Esophagus muscularis mucosa (tissue), 4 donors: ENCODE measurements at regions not wholly inside any gene's neighbourhood (a gene's known extent, or its start where the extent isn't known, plus 50 kb on each side); places are given as distances from the start of the nearest gene placed in this dataset.
"Not testable (repeated sequence)": the region's sequence is repeated elsewhere in the genome, so short reads cannot be mapped to it uniquely, and the experiment has no call there.

Experiments used
- DNase-seq: peaks from one replicate; pipeline ENCODE4 v3.0.0-alpha.2; 2017; ENCODE audit errors: extremely low spot score
- H3K27ac ChIP-seq, 4 donors: fragments of 200-600 bp; sonication (generic); replicated peaks in 1 of 4; 1 replicate in 3 of 4; 2 replicates in 1 of 4; pipeline ENCODE4 v1.5.1; 2016 to 2019; ENCODE audit warnings: mild to moderate bottlenecking in 1 of 4
- H3K27me3 ChIP-seq, 4 donors: fragments of 200-600 bp; sonication (generic); one replicate each; pipeline versions ENCODE4 v1.5.1 to v1.6.0; 2016 to 2019
- H3K36me3 ChIP-seq, 4 donors: fragments of 200-600 bp; sonication (generic); one replicate each; pipeline ENCODE4 v1.5.1; 2016 to 2019
- H3K4me1 ChIP-seq, 4 donors: fragments of 200-600 bp; sonication (generic); one replicate each; pipeline ENCODE4 v1.5.1; 2016 to 2019
- H3K4me3 ChIP-seq, 4 donors: fragments of 200-600 bp; sonication (generic); 1 replicate in 2 of 4; 2 replicates in 2 of 4; pipeline ENCODE4 v1.5.1; 2016 to 2019; ENCODE audit warnings: mild to moderate bottlenecking in 4 of 4, moderate library complexity in 1 of 4
- H3K9me3 ChIP-seq, 4 donors: fragments of 200-600 bp; sonication (generic); 1 replicate in 3 of 4; 2 replicates in 1 of 4; pipeline ENCODE4 v1.5.1; 2016 to 2019
- EP300 ChIP-seq: sonication (generic); formaldehyde crosslinking; IDR thresholded peaks from one replicate; pipeline ENCODE4 v1.6.1; 2017; ENCODE audit warnings: antibody characterized with exemption
- POLR2A ChIP-seq: fragments of 450-650 bp; IDR thresholded peaks from one replicate; pipeline ENCODE4 v1.6.1; 2017; ENCODE audit warnings: antibody characterized with exemption, moderate library complexity, mild to moderate bottlenecking, low read depth
- POLR2AphosphoS5 ChIP-seq, 2 donors: sonication (generic); formaldehyde crosslinking; IDR thresholded peaks; one replicate each; pipeline ENCODE4 v1.6.1; 2017; ENCODE audit warnings: antibody characterized with exemption in 2 of 2
- WGBS: methylation state at CpG from one replicate; pipeline ENCODE4 v1.1.5; 2018; 5-methylcytosine and 5-hydroxymethylcytosine counted together
- intact Hi-C: fragments of 100-400 bp; cut with DNase I; formaldehyde crosslinking; loops from one replicate; pipeline ENCODE4 v1.15.1; 2023
- TF ChIP-seq, protein P1 (sequence below), 3 experiments: fragments of 200-600 bp in 2 of 3; fragments of 450-650 bp in 1 of 3; sonication (generic) in 2 of 3; IDR thresholded peaks; one replicate each; pipeline ENCODE4 v1.5.1; 2017 to 2019; ENCODE audit warnings: antibody characterized with exemption in 3 of 3, mild to moderate bottlenecking in 2 of 3, moderate library complexity in 1 of 3

DNA sequence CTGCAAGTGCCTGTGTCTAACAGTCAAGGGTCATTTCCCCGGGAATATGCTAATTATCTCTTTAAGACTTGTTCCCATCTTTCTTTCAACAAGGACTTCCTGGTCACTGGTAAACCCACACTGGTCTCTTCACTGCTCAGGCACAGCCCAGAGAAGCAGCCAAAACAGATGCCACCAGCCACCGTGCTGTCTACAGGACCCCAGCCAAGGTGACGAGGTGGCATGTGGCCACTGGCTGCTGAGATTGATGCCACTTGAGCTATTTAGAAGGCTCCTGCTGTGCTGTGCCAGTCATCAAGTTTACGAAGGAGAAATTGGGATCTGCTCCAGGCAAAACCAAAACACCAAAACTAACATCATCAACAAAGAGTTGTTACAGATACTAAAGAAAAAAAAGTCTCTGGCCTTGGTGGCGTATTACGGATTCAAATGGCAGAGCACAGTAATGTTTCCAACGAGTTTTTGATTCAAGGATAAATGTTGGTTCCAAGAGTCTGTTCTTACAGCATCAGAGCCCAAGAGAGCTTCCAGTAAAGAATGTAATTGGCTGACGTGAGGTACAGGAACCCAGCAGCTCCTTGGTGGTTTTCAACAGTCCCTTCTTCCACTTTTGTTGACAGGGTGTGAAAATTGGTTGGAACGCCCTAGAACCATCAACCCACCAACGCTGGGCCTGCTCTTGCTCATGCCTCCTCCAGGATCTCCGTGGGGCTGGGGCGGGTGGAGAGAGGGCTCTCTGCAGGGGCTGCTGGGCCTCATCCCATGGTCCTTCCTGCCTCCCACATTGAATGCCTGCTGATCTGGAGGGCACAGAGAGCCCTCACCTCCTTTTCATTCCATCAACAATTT lies 63.7 kb upstream of the ZCCHC2 start:
- WGBS = 84% methylated on average over 11 of the region's 12 CpGs
- intact Hi-C loops = no loop called here

DNA sequence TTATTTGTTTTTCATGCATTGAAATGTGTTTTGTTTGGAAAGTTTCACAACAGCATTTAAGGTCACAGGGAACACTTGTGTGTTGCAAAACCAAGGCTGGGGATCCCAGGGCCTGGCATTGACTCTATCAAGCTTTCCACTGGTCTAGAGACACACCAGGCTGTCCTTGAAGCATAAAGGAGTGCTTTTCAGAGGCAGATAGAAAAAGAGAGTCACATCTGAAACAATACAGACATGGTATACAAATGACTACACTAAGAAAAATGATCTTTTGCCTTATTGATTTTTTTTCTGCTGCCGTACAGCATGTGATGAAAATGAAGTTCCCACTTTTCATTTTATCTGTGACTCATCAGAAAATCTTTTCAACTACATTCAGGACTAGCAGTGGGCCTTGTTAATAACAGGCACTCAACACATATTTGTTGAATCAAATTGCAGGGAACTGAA lies 61.9 kb upstream of the ZCCHC2 start:
- H3K4me1 ChIP-seq = peaks cover 0 to 4% (median 0%) of the 10 kb centered on the region in 4 donors
- no peaks in the 10 kb centered on the region for H3K9me3 ChIP-seq
- TF ChIP-seq EP300 = no peak
- no peak for TF ChIP-seq POLR2AphosphoS5 (IDR thresholded peaks at IDR 0.05)
- TF ChIP-seq, protein P1, sequence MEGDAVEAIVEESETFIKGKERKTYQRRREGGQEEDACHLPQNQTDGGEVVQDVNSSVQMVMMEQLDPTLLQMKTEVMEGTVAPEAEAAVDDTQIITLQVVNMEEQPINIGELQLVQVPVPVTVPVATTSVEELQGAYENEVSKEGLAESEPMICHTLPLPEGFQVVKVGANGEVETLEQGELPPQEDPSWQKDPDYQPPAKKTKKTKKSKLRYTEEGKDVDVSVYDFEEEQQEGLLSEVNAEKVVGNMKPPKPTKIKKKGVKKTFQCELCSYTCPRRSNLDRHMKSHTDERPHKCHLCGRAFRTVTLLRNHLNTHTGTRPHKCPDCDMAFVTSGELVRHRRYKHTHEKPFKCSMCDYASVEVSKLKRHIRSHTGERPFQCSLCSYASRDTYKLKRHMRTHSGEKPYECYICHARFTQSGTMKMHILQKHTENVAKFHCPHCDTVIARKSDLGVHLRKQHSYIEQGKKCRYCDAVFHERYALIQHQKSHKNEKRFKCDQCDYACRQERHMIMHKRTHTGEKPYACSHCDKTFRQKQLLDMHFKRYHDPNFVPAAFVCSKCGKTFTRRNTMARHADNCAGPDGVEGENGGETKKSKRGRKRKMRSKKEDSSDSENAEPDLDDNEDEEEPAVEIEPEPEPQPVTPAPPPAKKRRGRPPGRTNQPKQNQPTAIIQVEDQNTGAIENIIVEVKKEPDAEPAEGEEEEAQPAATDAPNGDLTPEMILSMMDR (IDR thresholded peaks at IDR 0.05) = no peak
- no peak for TF ChIP-seq POLR2A
- no peak overlapping the region for H3K27ac ChIP-seq
- 74% methylated on average over 1 of the region's 1 CpG for WGBS
- no peaks in the 10 kb centered on the region for H3K27me3 ChIP-seq
- intact Hi-C loops = no loop called here
- H3K36me3 ChIP-seq = no peaks in the 10 kb centered on the region
- H3K4me3 ChIP-seq = no peak overlapping the region
- DNase-seq = no peak

More for the DNA sequence above, 63.7 kb upstream of the ZCCHC2 start:
- H3K27me3 ChIP-seq = peaks cover 0 to 2% (median 0%) of the 10 kb centered on the region in 4 donors
- no peaks in the 10 kb centered on the region for H3K36me3 ChIP-seq
- no peak for TF ChIP-seq POLR2A
- H3K4me1 ChIP-seq = peaks cover 0 to 4% (median 0%) of the 10 kb centered on the region in 4 donors
- no peaks in the 10 kb centered on the region for H3K9me3 ChIP-seq
- H3K4me3 ChIP-seq = no peak overlapping the region
- DNase-seq = no peak
- H3K27ac ChIP-seq = no peak overlapping the region

DNA sequence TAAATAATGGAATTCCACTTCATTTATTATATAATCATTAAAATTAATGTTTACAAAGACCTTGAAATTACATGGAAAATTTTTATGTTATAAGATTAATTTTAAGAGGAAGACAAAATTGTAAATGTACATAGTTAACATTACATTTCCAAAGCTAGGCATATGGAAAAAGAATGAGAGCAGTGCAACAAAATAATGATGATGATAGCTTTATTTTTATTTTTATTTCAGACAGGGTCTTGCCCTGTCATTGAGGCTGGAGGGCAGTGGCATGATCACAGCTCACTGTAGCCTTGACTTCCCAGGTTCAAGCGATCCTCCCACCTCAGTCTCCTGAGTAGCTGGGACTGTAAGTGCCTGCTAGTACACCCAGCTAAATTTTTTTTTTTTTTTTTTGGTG lies 61.2 kb upstream of the ZCCHC2 start:
- peaks cover 0 to 4% (median 0%) of the 10 kb centered on the region in 4 donors for H3K4me1 ChIP-seq
- TF ChIP-seq POLR2AphosphoS5 (IDR thresholded peaks at IDR 0.05) (no peak), EP300 (no peak), POLR2A (no peak)
- TF ChIP-seq, protein P1 (IDR thresholded peaks at IDR 0.05) = no peak
- H3K27me3 ChIP-seq = no peaks in the 10 kb centered on the region
- no peak overlapping the region for H3K27ac ChIP-seq
- no peaks in the 10 kb centered on the region for H3K36me3 ChIP-seq
- H3K4me3 ChIP-seq = no peak overlapping the region
- intact Hi-C loops = no loop called here
- no peaks in the 10 kb centered on the region for H3K9me3 ChIP-seq
- no peak for DNase-seq
- 100% methylated on average over 1 of the region's 1 CpG for WGBS

DNA sequence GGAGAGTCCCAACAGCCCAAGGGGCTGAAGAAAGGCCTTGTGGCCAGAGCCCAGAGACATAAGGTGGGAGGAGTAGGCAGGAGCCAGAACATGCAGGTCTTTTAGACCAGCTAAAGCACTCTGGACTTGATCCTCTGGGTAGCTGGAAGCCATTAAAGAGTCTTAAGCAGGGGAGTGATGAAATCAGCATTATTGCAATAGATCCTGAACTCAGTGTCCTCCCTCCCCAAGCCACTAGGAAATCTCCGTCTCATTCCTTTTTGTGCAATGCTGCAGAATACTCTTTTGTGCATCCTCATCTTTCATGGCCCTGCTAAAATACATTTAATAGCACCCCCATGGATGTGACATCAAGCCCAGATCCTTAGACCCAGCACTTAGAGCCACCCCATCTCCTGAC lies 58.6 kb upstream of the ZCCHC2 start:
- H3K4me1 ChIP-seq = no peaks in the 10 kb centered on the region
- H3K27ac ChIP-seq = no peak overlapping the region
- no peak for DNase-seq
- no peak overlapping the region for H3K4me3 ChIP-seq
- no peaks in the 10 kb centered on the region for H3K36me3 ChIP-seq
- TF ChIP-seq, protein P1 (IDR thresholded peaks at IDR 0.05) = no peak
- no peak for TF ChIP-seq EP300
- no peak for TF ChIP-seq POLR2A
- no peak for TF ChIP-seq POLR2AphosphoS5 (IDR thresholded peaks at IDR 0.05)
- no peaks in the 10 kb centered on the region for H3K27me3 ChIP-seq
- intact Hi-C loops = no loop called here
- 86% methylated on average over 1 of the region's 1 CpG for WGBS
- no peaks in the 10 kb centered on the region for H3K9me3 ChIP-seq

DNA sequence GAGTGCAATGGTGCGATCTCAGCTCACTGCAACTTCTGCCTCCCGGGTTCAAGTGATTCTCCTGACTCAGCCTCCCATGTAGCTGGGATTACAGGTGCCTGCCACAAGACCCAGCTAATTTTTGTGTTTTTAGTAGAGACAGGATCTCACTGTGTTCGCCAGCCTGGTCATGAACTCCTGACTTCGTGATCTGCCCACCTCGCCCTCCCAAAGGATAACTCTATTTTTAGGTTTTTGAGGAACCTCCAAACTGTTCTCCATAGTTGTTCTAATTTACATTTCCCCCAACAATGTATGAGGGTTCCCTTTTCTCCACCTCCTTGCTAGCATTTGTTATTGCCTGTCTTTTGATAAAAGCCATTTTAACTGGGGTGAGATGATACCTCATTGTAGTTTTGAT lies 53.7 kb upstream of the ZCCHC2 start:
- H3K36me3 ChIP-seq, H3K27me3 ChIP-seq, intact Hi-C loops, DNase-seq, H3K27ac ChIP-seq, H3K4me1 ChIP-seq, H3K4me3 ChIP-seq: not testable (repeated sequence)
- whole genome bisulfite sequencing = 90% methylated on average over 5 of the region's 5 CpGs
- H3K9me3 ChIP-seq = peaks cover 0 to 31% (median 20%) of the 10 kb centered on the region in 4 donors
